ENCODE measurements at regions not wholly inside any gene's neighbourhood (a gene's known extent, or its start where the extent isn't known, plus 50 kb on each side); places are given as distances from the start of the nearest gene placed in this dataset.

- no peaks in the 10 kb centered on the region for H3K9me3 ChIP-seq (replicated peaks; ENCODE audit: control insufficient read depth, insufficient read depth, low read depth, low read length)
- intact Hi-C loops (cut with micrococcal nuclease) = loop anchor here (2.0 to 5.0 kb wide), 5 partner anchors 99 to 479 kb away; no protein-coding TSS in a partner anchor
- peak overlapping the region; percentile 86 for H3K27ac ChIP-seq (ENCODE audit: extremely low read depth, low read depth, low read length)
- in situ Hi-C loops (cut with MboI) = no loop called here
- no peaks in the 10 kb centered on the region for H3K27me3 ChIP-seq (ENCODE audit: control insufficient read depth in 2 of 2, insufficient read depth in 2 of 2, low read length in 2 of 2)
- H4K20me1 ChIP-seq (replicated peaks; ENCODE audit: control insufficient read depth, insufficient read depth, low read length) = no peaks in the 10 kb centered on the region
- peaks cover 49 to 96% of the 10 kb centered on the region in 2 experiments for H3K4me1 ChIP-seq (replicated peaks in 1 of 2; ENCODE audit: control insufficient read depth in 2 of 2, insufficient read depth in 2 of 2, low read length in 2 of 2)
- H3K9ac ChIP-seq (ENCODE audit: insufficient read depth in 1 of 2, low read depth in 2 of 2, low read length in 2 of 2) = peak overlapping the region; percentile 55 to 65; a peak in 3 of 4 replicates
- ChIA-PET POLR2A (interaction anchor here (0.6 to 2.4 kb wide), 16 partner anchors 9 to 426 kb away, joined by 3 to 9 read pairs (median 4); no protein-coding TSS in a partner anchor), CTCF (ENCODE audit: low intra/inter-chr PET ratio) (interaction anchor here (0.6 to 1.0 kb wide), 2 partner anchors 367 to 384 kb away, joined by 3 read pairs; partner anchors contain the start of gene IRF2BP2)
- WGBS (ENCODE audit: insufficient coverage, low coverage, missing lambda C conversion rate) = 43% methylated on average over 11 of the region's 11 CpGs
- peak overlapping the region; percentile 46 for H2AFZ ChIP-seq (ENCODE audit: low read depth, low read length)
- ATAC-seq (no peak), FAIRE-seq (no peak), DNase-seq (ENCODE audit: extremely low read depth in 1 of 4, low spot score in 3 of 4) (peak in 1 of 4 experiments; percentile 52)
- H3K79me2 ChIP-seq (ENCODE audit: control insufficient read depth, insufficient read depth, low read length) = no peaks in the 10 kb centered on the region
- no peaks in the 10 kb centered on the region for H3K36me3 ChIP-seq (ENCODE audit: control insufficient read depth, insufficient read depth, low read length)
- BruUV-seq (replicated peaks) = no TSS peak
- H3K4me2 ChIP-seq (ENCODE audit: insufficient read depth, low read length) = peak overlapping the region; percentile 58
- H3K9me1 ChIP-seq (ENCODE audit: control insufficient read depth, insufficient read depth, low read length) = no peaks in the 10 kb centered on the region
- H3K4me3 ChIP-seq = no peak overlapping the region
- TF ChIP-seq GATAD2B (IDR thresholded peaks at IDR 0.05; ENCODE audit: borderline replicate concordance) = no peak
- TF ChIP-seq TEAD4 (IDR thresholded peaks at IDR 0.05; ENCODE audit: low read length) = peak; percentile 71
- TF ChIP-seq TEAD4 (CRISPR knock-in tag; IDR thresholded peaks at IDR 0.05; ENCODE audit: borderline replicate concordance) = no peak
- no peak for TF ChIP-seq TFAM (CRISPR knock-in tag; conservative IDR thresholded peaks at IDR 0.05)
- no peak for TF ChIP-seq CBX2 (IDR thresholded peaks at IDR 0.05; ENCODE audit: insufficient read depth, low read length, poor library complexity, severe bottlenecking)
- TF ChIP-seq ZNF23 (CRISPR knock-in tag; IDR thresholded peaks at IDR 0.05) = peak; percentile 47; the same call in 1 of the 2 replicates
- no peak for TF ChIP-seq ZC3H4 (CRISPR knock-in tag; IDR thresholded peaks at IDR 0.05; ENCODE audit: borderline replicate concordance)
- no peak for TF ChIP-seq HCFC1 (IDR thresholded peaks at IDR 0.05; ENCODE audit: low read depth, low read length)
- TF ChIP-seq NCOA6 (IDR thresholded peaks at IDR 0.05) = no peak
- no peak for TF ChIP-seq HNRNPL (IDR thresholded peaks at IDR 0.05; ENCODE audit: low read depth, low read length)
- TF ChIP-seq SMAD1 (IDR thresholded peaks at IDR 0.05; ENCODE audit: low read depth, low read length, partially characterized antibody) = no peak
- no peak for TF ChIP-seq VEZF1 (CRISPR knock-in tag; IDR thresholded peaks at IDR 0.05)
- TF ChIP-seq TGIF2 (CRISPR knock-in tag; IDR thresholded peaks at IDR 0.05) = no peak
- no peak for TF ChIP-seq EWSR1 (IDR thresholded peaks at IDR 0.05; ENCODE audit: borderline replicate concordance, low read depth, partially characterized antibody)
- no peak for TF ChIP-seq PBX2 (CRISPR knock-in tag; IDR thresholded peaks at IDR 0.05; ENCODE audit: low read depth)
- TF ChIP-seq PBX2 (tag; conservative IDR thresholded peaks at IDR 0.05; ENCODE audit: low read depth) = peak; percentile 87
- peak; percentile 97 for TF ChIP-seq MEIS2 (IDR thresholded peaks at IDR 0.05; ENCODE audit: partially characterized antibody)
- peak in 1 of 2 experiments; percentile 25; a peak in 1 of 4 replicates for TF ChIP-seq MAZ (CRISPR knock-in tag; conservative IDR thresholded peaks at IDR 0.05 in 1 of 2, IDR thresholded peaks at IDR 0.05 in 1 of 2)
These were observed 152.4 kb downstream of the TOMM20 start for GRCh38 chr1:234975941-234976860.

All from K562 (cell line).